Keratinocyte (primary cell): ENCODE measurements at regions not wholly inside any gene's neighbourhood (a gene's known extent, or its start where the extent isn't known, plus 50 kb on each side); places are given as distances from the start of the nearest gene placed in this dataset.

Experiments used
- DNase-seq: peaks from one replicate; pipeline ENCODE4 v3.0.0-alpha.2; 2011; ENCODE audit warnings: low read depth, missing footprints, low spot score
- FAIRE-seq: peaks from 2 replicates; lab custom pipeline; 2011; peaks lifted over from hg19 to GRCh38; lab: Jason Lieb, UNC
- H2AFZ ChIP-seq: 2 replicates; pipeline ENCODE4 v1.6.0; 2012; ENCODE audit warnings: low read length, control low read depth, inconsistent platforms; ENCODE audit not compliant: control insufficient read depth
- H3K27ac ChIP-seq: 2 replicates; pipeline ENCODE4 v1.5.1; 2011; ENCODE audit warnings: low read length; ENCODE audit not compliant: control insufficient read depth, insufficient read depth
- H3K27me3 ChIP-seq: 3 replicates; pipeline ENCODE4 v1.6.0; 2011; ENCODE audit warnings: low read length; ENCODE audit not compliant: control insufficient read depth, insufficient read depth; ENCODE audit errors: extremely low read depth
- H3K36me3 ChIP-seq, 2 experiments: 2 replicates in 1 of 2; 3 replicates in 1 of 2; pipeline ENCODE4 v1.5.1; 2011; ENCODE audit warnings: low read length in 2 of 2, mild to moderate bottlenecking in 1 of 2; ENCODE audit not compliant: control insufficient read depth in 2 of 2, insufficient read depth in 2 of 2; ENCODE audit errors: extremely low read depth in 1 of 2
- H3K4me1 ChIP-seq: 3 replicates; pipeline ENCODE4 v1.5.1; 2011; ENCODE audit warnings: low read length; ENCODE audit not compliant: control insufficient read depth, insufficient read depth; ENCODE audit errors: extremely low read depth
- H3K4me2 ChIP-seq: 3 replicates; pipeline ENCODE4 v1.6.0; 2011; ENCODE audit warnings: low read depth, low read length; ENCODE audit not compliant: control insufficient read depth, insufficient read depth; ENCODE audit errors: extremely low read depth
- H3K4me3 ChIP-seq, 3 experiments: fragments of 200-600 bp in 1 of 3; sonication (generic) in 1 of 3; 2 replicates in 2 of 3; 3 replicates in 1 of 3; pipeline ENCODE4 v1.5.1; 2011 to 2016; ENCODE audit warnings: low read length in 3 of 3, mild to moderate bottlenecking in 3 of 3, control low read depth in 2 of 3, inconsistent platforms in 1 of 3, low read depth in 1 of 3, mixed read lengths in 1 of 3, mixed run types in 1 of 3, moderate library complexity in 1 of 3; ENCODE audit not compliant: control insufficient read depth in 2 of 3, insufficient read depth in 2 of 3; ENCODE audit errors: extremely low read depth in 1 of 3
- H3K79me2 ChIP-seq: 2 replicates; pipeline ENCODE4 v1.6.0; 2012; ENCODE audit warnings: low read length; ENCODE audit not compliant: control insufficient read depth, insufficient read depth
- H3K9ac ChIP-seq: 3 replicates; pipeline ENCODE4 v1.6.0; 2011; ENCODE audit warnings: low read length; ENCODE audit not compliant: control insufficient read depth, insufficient read depth; ENCODE audit errors: extremely low read depth
- H3K9me1 ChIP-seq: 3 replicates; pipeline ENCODE4 v1.6.0; 2011; ENCODE audit warnings: low read length; ENCODE audit not compliant: control insufficient read depth, insufficient read depth; ENCODE audit errors: extremely low read depth
- H3K9me3 ChIP-seq: 2 replicates; pipeline ENCODE4 v1.5.1; 2012; ENCODE audit warnings: low read depth, low read length; ENCODE audit not compliant: control insufficient read depth
- H4K20me1 ChIP-seq: 3 replicates; pipeline ENCODE4 v1.6.0; 2011; ENCODE audit warnings: low read length; ENCODE audit not compliant: control insufficient read depth, insufficient read depth; ENCODE audit errors: extremely low read depth
- CTCF ChIP-seq, 3 experiments: IDR thresholded peaks in 1 of 3; conservative IDR thresholded peaks in 1 of 3; optimal IDR thresholded peaks in 1 of 3; 2 replicates in 2 of 3; 3 replicates in 1 of 3; pipeline versions ENCODE3 to v1.5.1; 2011; ENCODE audit warnings: low read length in 3 of 3, mild to moderate bottlenecking in 3 of 3, moderate library complexity in 2 of 3, control low read depth in 1 of 3, inconsistent platforms in 1 of 3; ENCODE audit not compliant: insufficient read depth in 2 of 3; ENCODE audit errors: extremely low read depth in 1 of 3
- EZH2 ChIP-seq: IDR thresholded peaks from one replicate; pipeline ENCODE4 v1.6.1; 2012; ENCODE audit warnings: inconsistent platforms, mild to moderate bottlenecking, low read length, moderate library complexity
- dilution Hi-C: fragments of 300-500 bp; cut with MboI; formaldehyde crosslinking; loops from one replicate; pipeline ENCODE4 v1.7.0; 2020; ENCODE audit warnings: low sequenced_read_pairs; ENCODE audit not compliant: extremely low pct_ligation_motif_present

DNA sequence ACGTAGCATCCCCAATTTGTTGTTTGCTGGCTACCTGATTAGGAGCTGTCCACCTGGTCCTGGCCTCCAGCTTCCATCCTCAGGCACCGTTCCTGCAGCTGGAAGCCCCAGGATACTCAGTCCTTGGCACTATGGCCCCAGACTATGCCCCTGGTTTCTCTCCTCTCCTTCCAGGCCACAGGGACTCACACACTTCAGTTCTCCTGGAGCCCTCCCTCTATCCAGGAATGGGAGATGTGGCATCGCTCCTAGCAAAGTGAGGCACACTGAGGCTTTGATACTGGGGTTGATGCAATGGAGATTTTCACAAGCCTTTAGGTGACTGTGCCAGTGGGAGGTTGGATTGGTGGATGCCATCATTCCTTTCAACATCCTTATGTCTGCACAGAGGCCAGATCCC lies 142.8 kb upstream of the B3GAT1 start:
- H3K27me3 ChIP-seq = no peaks in the 10 kb centered on the region
- no peaks in the 10 kb centered on the region for H3K79me2 ChIP-seq
- FAIRE-seq (no peak), DNase-seq (no peak)
- H4K20me1 ChIP-seq = no peaks in the 10 kb centered on the region
- H3K9ac ChIP-seq = no peak overlapping the region
- dilution Hi-C loops = no loop called here
- H3K4me3 ChIP-seq = no peak overlapping the region
- no peak overlapping the region for H2AFZ ChIP-seq
- H3K4me2 ChIP-seq = no peak overlapping the region
- no peak overlapping the region for H3K27ac ChIP-seq
- H3K4me1 ChIP-seq = no peaks in the 10 kb centered on the region
- H3K9me1 ChIP-seq = no peaks in the 10 kb centered on the region
- no peaks in the 10 kb centered on the region for H3K9me3 ChIP-seq
- TF ChIP-seq CTCF (optimal IDR thresholded peaks at IDR 0.05 in 1 of 3, IDR thresholded peaks at IDR 0.05 in 1 of 3, conservative IDR thresholded peaks at IDR 0.05 in 1 of 3; ENCODE audit: extremely low read depth in 1 of 3, insufficient read depth in 2 of 3, low read length in 3 of 3) (no peak), EZH2 (no peak)
- no peaks in the 10 kb centered on the region for H3K36me3 ChIP-seq

GRCh38 chr11:134554106-134554505 lies 142.1 kb upstream of the B3GAT1 start:
- H2AFZ ChIP-seq = no peak overlapping the region
- FAIRE-seq (no peak), DNase-seq (no peak)
- H3K36me3 ChIP-seq = no peaks in the 10 kb centered on the region
- H3K9me3 ChIP-seq = no peaks in the 10 kb centered on the region
- no peak for TF ChIP-seq EZH2
- no peak for TF ChIP-seq CTCF (optimal IDR thresholded peaks at IDR 0.05 in 1 of 3, IDR thresholded peaks at IDR 0.05 in 1 of 3, conservative IDR thresholded peaks at IDR 0.05 in 1 of 3; ENCODE audit: extremely low read depth in 1 of 3, insufficient read depth in 2 of 3, low read length in 3 of 3)
- H3K27ac ChIP-seq = no peak overlapping the region
- no peak overlapping the region for H3K9ac ChIP-seq
- dilution Hi-C loops = no loop called here
- no peaks in the 10 kb centered on the region for H4K20me1 ChIP-seq
- no peaks in the 10 kb centered on the region for H3K79me2 ChIP-seq
- H3K4me3 ChIP-seq = no peak overlapping the region
- H3K27me3 ChIP-seq = no peaks in the 10 kb centered on the region
- no peaks in the 10 kb centered on the region for H3K4me1 ChIP-seq
- H3K9me1 ChIP-seq = no peaks in the 10 kb centered on the region
- no peak overlapping the region for H3K4me2 ChIP-seq
